ENCODE measurements at regions not wholly inside any gene's neighbourhood (a gene's known extent, or its start where the extent isn't known, plus 50 kb on each side); places are given as distances from the start of the nearest gene placed in this dataset.
"Not testable (repeated sequence)": the region's sequence is repeated elsewhere in the genome, so short reads cannot be mapped to it uniquely, and the experiment has no call there.

GRCh38 chr2:106332054-106332453 is 136.2 kb downstream of the RGPD3 start:
- H3K27me3 ChIP-seq: no peaks in the 10 kb centered on the region
- intact Hi-C loops (cut with DNase I): no loop called here

DNA sequence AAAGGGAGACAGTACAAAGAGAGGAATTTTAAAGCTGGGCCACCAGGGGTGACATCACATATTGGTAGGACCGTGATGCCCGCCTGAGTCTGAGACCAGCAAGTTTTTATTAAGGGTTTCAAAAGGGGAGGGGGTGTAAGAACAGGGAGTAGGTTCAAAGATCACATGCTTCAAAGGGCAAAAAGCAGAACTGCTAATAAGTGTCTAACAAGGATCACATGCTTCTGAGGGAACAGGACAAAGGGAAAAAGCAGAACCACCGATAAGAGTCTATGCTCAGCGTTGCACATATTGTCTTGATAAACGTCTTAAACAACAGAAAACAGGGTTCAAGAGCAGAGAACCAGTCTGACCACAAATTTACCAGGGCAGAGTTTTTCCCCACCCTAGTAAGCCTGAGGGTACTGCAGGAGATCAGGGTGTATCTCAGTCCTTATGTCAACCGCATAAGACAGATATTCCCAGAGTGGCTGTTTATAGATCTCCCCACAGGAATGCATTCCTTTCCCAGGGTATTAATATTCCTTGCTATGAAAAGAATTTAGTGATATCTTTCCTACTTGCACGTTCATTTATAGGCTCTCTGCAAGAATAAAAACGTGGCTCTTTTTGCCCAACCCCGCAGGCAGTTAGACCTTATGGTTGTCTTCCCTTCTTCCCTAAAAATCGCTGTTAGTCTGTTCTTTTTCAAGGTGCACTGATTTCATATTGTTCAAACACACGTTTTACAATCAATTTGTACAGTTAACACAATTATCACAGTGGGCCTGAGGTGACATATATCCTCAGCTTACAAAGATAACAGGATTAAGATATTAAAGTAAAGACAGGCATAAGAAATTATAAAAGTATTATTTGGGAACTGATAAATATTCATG is 136.5 kb upstream of the UXS1 start:
- intact Hi-C loops (cut with DNase I); H3K4me3 ChIP-seq: not testable (repeated sequence)

More at GRCh38 chr2:106332054-106332453, 136.2 kb downstream of the RGPD3 start:
- Histone ChIP-seq H3K36me3 (no peaks in the 10 kb centered on the region), H3K4me1 (no peaks in the 10 kb centered on the region), H3K4me3 (no peak overlapping the region), H3K27ac (no peak overlapping the region), H3K9me3 (no peaks in the 10 kb centered on the region)
- ATAC-seq: no peak
- TF ChIP-seq, protein P1, sequence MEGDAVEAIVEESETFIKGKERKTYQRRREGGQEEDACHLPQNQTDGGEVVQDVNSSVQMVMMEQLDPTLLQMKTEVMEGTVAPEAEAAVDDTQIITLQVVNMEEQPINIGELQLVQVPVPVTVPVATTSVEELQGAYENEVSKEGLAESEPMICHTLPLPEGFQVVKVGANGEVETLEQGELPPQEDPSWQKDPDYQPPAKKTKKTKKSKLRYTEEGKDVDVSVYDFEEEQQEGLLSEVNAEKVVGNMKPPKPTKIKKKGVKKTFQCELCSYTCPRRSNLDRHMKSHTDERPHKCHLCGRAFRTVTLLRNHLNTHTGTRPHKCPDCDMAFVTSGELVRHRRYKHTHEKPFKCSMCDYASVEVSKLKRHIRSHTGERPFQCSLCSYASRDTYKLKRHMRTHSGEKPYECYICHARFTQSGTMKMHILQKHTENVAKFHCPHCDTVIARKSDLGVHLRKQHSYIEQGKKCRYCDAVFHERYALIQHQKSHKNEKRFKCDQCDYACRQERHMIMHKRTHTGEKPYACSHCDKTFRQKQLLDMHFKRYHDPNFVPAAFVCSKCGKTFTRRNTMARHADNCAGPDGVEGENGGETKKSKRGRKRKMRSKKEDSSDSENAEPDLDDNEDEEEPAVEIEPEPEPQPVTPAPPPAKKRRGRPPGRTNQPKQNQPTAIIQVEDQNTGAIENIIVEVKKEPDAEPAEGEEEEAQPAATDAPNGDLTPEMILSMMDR (IDR thresholded peaks at IDR 0.05): no peak
- DNase-seq: no peak

DNA sequence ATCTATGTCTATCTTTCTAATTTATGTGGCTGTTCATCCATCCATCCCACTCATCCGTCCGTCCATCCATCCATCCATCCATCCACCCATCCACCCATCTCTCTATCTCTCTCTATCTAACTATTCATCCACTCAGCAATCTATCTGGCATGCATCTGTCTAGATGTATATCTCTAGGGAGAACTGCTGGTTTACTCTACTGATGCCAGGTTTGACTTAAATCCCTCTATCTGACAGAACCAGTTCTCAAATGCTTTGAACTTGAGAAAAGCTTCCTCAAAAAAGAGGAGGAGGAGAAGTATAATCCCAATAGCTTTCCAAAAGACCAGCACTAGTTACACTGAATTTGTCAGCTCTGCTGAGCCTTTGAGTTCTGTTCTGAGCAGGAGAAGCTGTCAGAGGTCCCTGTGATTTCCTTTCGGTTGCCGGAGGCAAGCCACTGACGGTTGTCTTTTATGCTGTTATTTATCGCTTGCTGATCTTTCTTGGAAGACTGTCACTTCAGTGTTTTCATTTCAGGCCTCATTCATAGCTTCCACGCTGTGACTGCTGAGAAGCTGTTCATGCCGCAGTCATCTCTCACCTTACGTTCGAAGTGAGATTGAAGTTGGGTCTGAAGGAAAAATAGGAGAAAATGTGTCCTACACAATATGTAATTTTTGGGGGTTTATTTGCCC is 129.4 kb upstream of the UXS1 start:
- no peaks in the 10 kb centered on the region for H3K27me3 ChIP-seq
- ATAC-seq (no peak), DNase-seq (no peak)
- H3K4me1 ChIP-seq: no peaks in the 10 kb centered on the region
- TF ChIP-seq, protein P1 (IDR thresholded peaks at IDR 0.05): no peak
- H3K4me3 ChIP-seq: no peak overlapping the region
- H3K27ac ChIP-seq: no peak overlapping the region
- H3K9me3 ChIP-seq: no peaks in the 10 kb centered on the region
- intact Hi-C loops (cut with DNase I): no loop called here
- no peaks in the 10 kb centered on the region for H3K36me3 ChIP-seq

More for the DNA sequence above, 136.5 kb upstream of the UXS1 start:
- not testable (repeated sequence) for ATAC-seq, H3K27ac ChIP-seq, H3K4me1 ChIP-seq, H3K36me3 ChIP-seq, H3K27me3 ChIP-seq, DNase-seq, H3K9me3 ChIP-seq

DNA sequence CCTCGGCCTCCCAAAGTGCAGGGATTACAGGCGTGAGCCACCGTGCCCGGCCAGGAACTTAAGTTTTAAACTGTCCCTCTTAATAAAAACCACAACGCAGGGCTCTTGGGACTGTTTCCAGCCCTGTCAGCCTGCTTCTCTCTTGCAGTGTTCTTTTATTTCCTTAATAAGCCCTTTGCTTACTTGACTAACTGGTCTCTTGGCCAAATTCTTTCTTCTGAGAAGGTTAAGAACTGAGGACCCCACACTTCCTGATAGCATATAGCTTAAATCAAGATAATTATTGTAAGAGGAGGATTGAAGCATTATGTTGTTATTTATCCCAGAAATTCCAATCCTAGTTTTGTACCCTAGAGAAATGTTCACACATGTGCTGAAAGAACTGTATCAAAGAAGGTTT is 128.2 kb upstream of the UXS1 start:
- DNase-seq (no peak), ATAC-seq (no peak)
- H3K9me3 ChIP-seq: no peaks in the 10 kb centered on the region
- H3K36me3 ChIP-seq: no peaks in the 10 kb centered on the region
- no peak overlapping the region for H3K27ac ChIP-seq
- no peaks in the 10 kb centered on the region for H3K27me3 ChIP-seq
- H3K4me3 ChIP-seq: no peak overlapping the region
- intact Hi-C loops (cut with DNase I): no loop called here
- TF ChIP-seq, protein P1 (IDR thresholded peaks at IDR 0.05): no peak
- H3K4me1 ChIP-seq: no peaks in the 10 kb centered on the region

GRCh38 chr2:106320439-106320838 is 126.3 kb upstream of the UXS1 start:
- H3K9me3 ChIP-seq; DNase-seq; H3K4me3 ChIP-seq; H3K27me3 ChIP-seq; intact Hi-C loops (cut with DNase I); H3K27ac ChIP-seq; H3K36me3 ChIP-seq; H3K4me1 ChIP-seq; ATAC-seq: not testable (repeated sequence)

GRCh38 chr2:106316915-106317314 is 122.8 kb upstream of the UXS1 start:
- H3K9me3 ChIP-seq: no peaks in the 10 kb centered on the region
- no peak for ATAC-seq
- no peak overlapping the region for H3K27ac ChIP-seq
- no peaks in the 10 kb centered on the region for H3K4me1 ChIP-seq
- no peaks in the 10 kb centered on the region for H3K36me3 ChIP-seq
- intact Hi-C loops (cut with DNase I): no loop called here
- H3K27me3 ChIP-seq: no peaks in the 10 kb centered on the region
- TF ChIP-seq, protein P1 (IDR thresholded peaks at IDR 0.05): no peak
- no peak for DNase-seq
- no peak overlapping the region for H3K4me3 ChIP-seq
